ENCODE measurements at regions not wholly inside any gene's neighbourhood (a gene's known extent, or its start where the extent isn't known, plus 50 kb on each side); places are given as distances from the start of the nearest gene placed in this dataset.

- H3K4me3 ChIP-seq (replicated peaks; ENCODE audit: insufficient read depth, low read length), result no peak overlapping the region
- H3K27ac ChIP-seq (replicated peaks), result no peak overlapping the region
- no peak for DNase-seq (ENCODE audit: low read depth in 1 of 2, low spot score in 1 of 2)
- TF ChIP-seq GABPA (IDR thresholded peaks at IDR 0.05; ENCODE audit: low read depth) (no peak), REST (IDR thresholded peaks at IDR 0.05; ENCODE audit: insufficient replicate concordance, low read depth) (no peak), POLR2AphosphoS5 (IDR thresholded peaks at IDR 0.05; ENCODE audit: low read depth) (no peak), CTCF (IDR thresholded peaks at IDR 0.05; ENCODE audit: insufficient read depth, low read length) (no peak), SPI1 (IDR thresholded peaks at IDR 0.05; ENCODE audit: borderline replicate concordance, low read depth) (no peak)
- H3K27me3 ChIP-seq (ENCODE audit: insufficient read depth, poor library complexity, severe bottlenecking), result no peaks in the 10 kb centered on the region
Measured at GRCh38 chr4:56198265-56198664, 189.0 kb downstream of the AASDH start.

GRCh38 chr4:56197387-56197786 is 189.9 kb downstream of the AASDH start:
- no peak overlapping the region for H3K4me3 ChIP-seq (replicated peaks; ENCODE audit: insufficient read depth, low read length)
- H3K27ac ChIP-seq (replicated peaks), result no peak overlapping the region
- no peaks in the 10 kb centered on the region for H3K27me3 ChIP-seq (ENCODE audit: insufficient read depth, poor library complexity, severe bottlenecking)
- TF ChIP-seq REST (IDR thresholded peaks at IDR 0.05; ENCODE audit: insufficient replicate concordance, low read depth), result no peak
- no peak for TF ChIP-seq GABPA (IDR thresholded peaks at IDR 0.05; ENCODE audit: low read depth)
- TF ChIP-seq POLR2AphosphoS5 (IDR thresholded peaks at IDR 0.05; ENCODE audit: low read depth), result no peak
- TF ChIP-seq SPI1 (IDR thresholded peaks at IDR 0.05; ENCODE audit: borderline replicate concordance, low read depth), result no peak
- no peak for TF ChIP-seq CTCF (IDR thresholded peaks at IDR 0.05; ENCODE audit: insufficient read depth, low read length)
- DNase-seq (ENCODE audit: low read depth in 1 of 2, low spot score in 1 of 2), result no peak

GRCh38 chr4:56195025-56195424 is 192.3 kb downstream of the AASDH start:
- Histone ChIP-seq H3K27me3 (ENCODE audit: insufficient read depth, poor library complexity, severe bottlenecking) (no peaks in the 10 kb centered on the region), H3K4me3 (replicated peaks; ENCODE audit: insufficient read depth, low read length) (no peak overlapping the region), H3K27ac (replicated peaks) (no peak overlapping the region)
- no peak for TF ChIP-seq REST (IDR thresholded peaks at IDR 0.05; ENCODE audit: insufficient replicate concordance, low read depth)
- no peak for TF ChIP-seq CTCF (IDR thresholded peaks at IDR 0.05; ENCODE audit: insufficient read depth, low read length)
- no peak for TF ChIP-seq GABPA (IDR thresholded peaks at IDR 0.05; ENCODE audit: low read depth)
- no peak for TF ChIP-seq POLR2AphosphoS5 (IDR thresholded peaks at IDR 0.05; ENCODE audit: low read depth)
- TF ChIP-seq SPI1 (IDR thresholded peaks at IDR 0.05; ENCODE audit: borderline replicate concordance, low read depth), result no peak
- DNase-seq (ENCODE audit: low read depth in 1 of 2, low spot score in 1 of 2), result no peak
